Stimulated activated CD4-positive, alpha-beta T cell treated with anti-CD3 and anti-CD28 coated beads, Interleukin-15, amount 100 ng/mL, for 1 hour (primary cell): ENCODE measurements at regions not wholly inside any gene's neighbourhood (a gene's known extent, or its start where the extent isn't known, plus 50 kb on each side); places are given as distances from the start of the nearest gene placed in this dataset.
"Not testable (repeated sequence)": the region's sequence is repeated elsewhere in the genome, so short reads cannot be mapped to it uniquely, and the experiment has no call there.

ENCODE experiments used
- DNase-seq, 2 donors: peaks; one replicate each; pipeline ENCODE4 v3.0.0-alpha.2; 2020; ENCODE audit warnings: low read depth in 1 of 2, low spot score in 1 of 2

GRCh38 chr6:164408868-164409267, 900.5 kb downstream of the C6orf118 start:
- no peak for DNase-seq

GRCh38 chr6:164404812-164405488, 904.5 kb downstream of the C6orf118 start:
- DNase-seq = no peak

GRCh38 chr6:164401871-164402270, 907.5 kb downstream of the C6orf118 start:
- no peak for DNase-seq

GRCh38 chr6:164398647-164399046, 910.8 kb downstream of the C6orf118 start:
- no peak for DNase-seq

GRCh38 chr6:164396071-164397047, 913.0 kb downstream of the C6orf118 start:
- no peak for DNase-seq

GRCh38 chr6:164379795-164380194, 929.6 kb downstream of the C6orf118 start:
- DNase-seq = no peak

- DNase-seq = no peak
Measured at GRCh38 chr6:164378330-164378729, 931.1 kb downstream of the C6orf118 start.

GRCh38 chr6:164377348-164377918, 932.0 kb downstream of the C6orf118 start:
- DNase-seq = no peak

- no peak for DNase-seq
Measured at GRCh38 chr6:164370773-164371172, 938.6 kb downstream of the C6orf118 start.

- no peak for DNase-seq
Measured at GRCh38 chr6:164359441-164359840, 944.9 kb downstream of the QKI start.

- no peak for DNase-seq
Measured at GRCh38 chr6:164359036-164359435, 944.5 kb downstream of the QKI start.

GRCh38 chr6:164356814-164357213, 942.3 kb downstream of the QKI start:
- DNase-seq = no peak

- DNase-seq = no peak
Measured at GRCh38 chr6:164347455-164347854, 932.9 kb downstream of the QKI start.

GRCh38 chr6:164346631-164347030, 932.1 kb downstream of the QKI start:
- no peak for DNase-seq

GRCh38 chr6:164345806-164346496, 931.4 kb downstream of the QKI start:
- no peak for DNase-seq

GRCh38 chr6:164345327-164345726, 930.8 kb downstream of the QKI start:
- no peak for DNase-seq

GRCh38 chr6:164344801-164345291, 930.3 kb downstream of the QKI start:
- no peak for DNase-seq

GRCh38 chr6:164339442-164339841, 924.9 kb downstream of the QKI start:
- DNase-seq = not testable (repeated sequence)

- DNase-seq = no peak
Measured at GRCh38 chr6:164337925-164338397, 923.4 kb downstream of the QKI start.

GRCh38 chr6:164337024-164337924, 922.8 kb downstream of the QKI start:
- DNase-seq = no peak
